ENCODE measurements at regions not wholly inside any gene's neighbourhood (a gene's known extent, or its start where the extent isn't known, plus 50 kb on each side); places are given as distances from the start of the nearest gene placed in this dataset.
"Not testable (repeated sequence)": the region's sequence is repeated elsewhere in the genome, so short reads cannot be mapped to it uniquely, and the experiment has no call there.

GRCh38 chr13:44629465-44630183, 53.5 kb upstream of the TSC22D1 start (continued):
- no peak for TF ChIP-seq RXRA (IDR thresholded peaks at IDR 0.05; ENCODE audit: insufficient read depth, low read depth, low read length)

- H3K27ac ChIP-seq (ENCODE audit: low read depth, low read length); H3K9me3 ChIP-seq (ENCODE audit: insufficient read depth in 2 of 2, low read depth in 1 of 2, low read length in 1 of 2); CTCF ChIA-PET (ENCODE audit: partially characterized antibody); H3K79me1 ChIP-seq (ENCODE audit: low read depth, low read length); FAIRE-seq; H4K20me1 ChIP-seq (replicated peaks in 1 of 2; ENCODE audit: control insufficient read depth in 1 of 2, insufficient read depth in 2 of 2, low read length in 2 of 2); POLR2A ChIA-PET (ENCODE audit: partially characterized antibody); H3K14ac ChIP-seq (ENCODE audit: insufficient read length); H3K23me2 ChIP-seq (ENCODE audit: low read depth, low read length); H4K5ac ChIP-seq (ENCODE audit: insufficient read length, low read depth, low read length); H3K4me3 ChIP-seq (ENCODE audit: extremely low read depth in 1 of 4, insufficient read depth in 2 of 4, low read depth in 3 of 4, low read length in 4 of 4); H2BK15ac ChIP-seq (ENCODE audit: low read length); H3K18ac ChIP-seq (ENCODE audit: extremely low read depth, low read length); H3K4me1 ChIP-seq (replicated peaks in 1 of 4; ENCODE audit: control insufficient read depth in 3 of 4, insufficient read depth in 4 of 4, low read length in 3 of 4); H2BK20ac ChIP-seq (ENCODE audit: low read length); H3K9ac ChIP-seq (replicated peaks in 1 of 4; ENCODE audit: extremely low read depth in 1 of 4, low read depth in 3 of 4, low read length in 3 of 4); H3K56ac ChIP-seq (replicated peaks; ENCODE audit: insufficient read length, low read depth, low read length); DNase-seq (ENCODE audit: low read depth in 1 of 2, low spot score in 2 of 2); H2BK120ac ChIP-seq (replicated peaks; ENCODE audit: low read depth, low read length); H2AFZ ChIP-seq (ENCODE audit: low read length); H3K36me3 ChIP-seq (ENCODE audit: control insufficient read depth in 2 of 4, insufficient read depth in 4 of 4, low read length in 3 of 4); H3K4ac ChIP-seq (replicated peaks; ENCODE audit: insufficient read length, low read depth, low read length); H4K8ac ChIP-seq (ENCODE audit: extremely low read depth, insufficient read depth, low read length); H2AK5ac ChIP-seq (ENCODE audit: low read depth, low read length); H3K79me2 ChIP-seq (ENCODE audit: control insufficient read depth in 1 of 2, insufficient read depth in 2 of 2, low read length in 2 of 2); H3K27me3 ChIP-seq (replicated peaks in 1 of 4; ENCODE audit: control insufficient read depth in 3 of 4, extremely low read depth in 1 of 4, insufficient read depth in 3 of 4, low read length in 3 of 4); H3K4me2 ChIP-seq (ENCODE audit: insufficient read depth in 1 of 2, low read depth in 2 of 2, low read length in 2 of 2); H2BK5ac ChIP-seq (ENCODE audit: low read depth, low read length); H2BK12ac ChIP-seq (ENCODE audit: low read depth, low read length); H3K23ac ChIP-seq (ENCODE audit: insufficient read length); H4K91ac ChIP-seq (replicated peaks; ENCODE audit: insufficient read length, low read length): not testable (repeated sequence)
These were observed 52.7 kb upstream of the TSC22D1 start for GRCh38 chr13:44628826-44629225.
